H9 (cell line): ENCODE measurements at regions not wholly inside any gene's neighbourhood (a gene's known extent, or its start where the extent isn't known, plus 50 kb on each side); places are given as distances from the start of the nearest gene placed in this dataset.
A peak's percentile ranks its signal among the peaks of the same experiment; 100 is the strongest.

Experiments
- DNase-seq: peaks from one replicate; pipeline ENCODE4 v3.0.0-alpha.2; 2017
- H2AFZ ChIP-seq: one replicate; pipeline ENCODE4 v1.6.1; 2013; ENCODE audit warnings: mild to moderate bottlenecking, low read length, control low read depth, moderate library complexity
- H2AK5ac ChIP-seq: 2 replicates; pipeline ENCODE4 v1.6.1; 2013; ENCODE audit warnings: low read length, control low read depth, mixed read lengths; ENCODE audit not compliant: insufficient read length
- H2BK120ac ChIP-seq: one replicate; pipeline ENCODE4 v1.6.1; 2013; ENCODE audit warnings: low read depth, mild to moderate bottlenecking, low read length, control low read depth, inconsistent platforms; ENCODE audit not compliant: poor library complexity, severe bottlenecking
- H2BK12ac ChIP-seq: 2 replicates; pipeline ENCODE4 v1.6.1; 2013; ENCODE audit warnings: low read length, control low read depth, mixed read lengths, low read depth; ENCODE audit not compliant: insufficient read length
- H2BK15ac ChIP-seq: 2 replicates; pipeline ENCODE4 v1.6.1; 2013; ENCODE audit warnings: low read depth, low read length, control low read depth
- H2BK20ac ChIP-seq: one replicate; pipeline ENCODE4 v1.6.1; 2013; ENCODE audit warnings: low read depth, mild to moderate bottlenecking, low read length, control low read depth, inconsistent platforms; ENCODE audit not compliant: poor library complexity, severe bottlenecking
- H2BK5ac ChIP-seq: 2 replicates; pipeline ENCODE4 v1.6.1; 2013; ENCODE audit warnings: low read length, control low read depth, mixed read lengths; ENCODE audit not compliant: insufficient read length
- H3K14ac ChIP-seq: 2 replicates; pipeline ENCODE4 v1.6.1; 2013; ENCODE audit warnings: low read length, control low read depth; ENCODE audit not compliant: insufficient read depth
- H3K18ac ChIP-seq: 2 replicates; pipeline ENCODE4 v1.6.1; 2013; ENCODE audit warnings: low read depth, mild to moderate bottlenecking, mixed read lengths, low read length, control low read depth; ENCODE audit not compliant: insufficient read length
- H3K23ac ChIP-seq: 2 replicates; pipeline ENCODE4 v1.6.1; 2013; ENCODE audit warnings: low read length, control low read depth, mixed read lengths, low read depth; ENCODE audit not compliant: insufficient read length
- H3K23me2 ChIP-seq: 2 replicates; pipeline ENCODE4 v1.6.1; 2013; ENCODE audit warnings: low read depth, mild to moderate bottlenecking, mixed read lengths, low read length, control low read depth; ENCODE audit not compliant: insufficient read length, poor library complexity, severe bottlenecking
- H3K27ac ChIP-seq: 2 replicates; pipeline ENCODE4 v1.5.1; 2013; ENCODE audit warnings: low read length, control low read depth, mixed read lengths, low read depth; ENCODE audit not compliant: insufficient read length
- H3K27me3 ChIP-seq: 2 replicates; pipeline ENCODE4 v1.6.1; 2013; ENCODE audit warnings: low read length, control low read depth, inconsistent platforms; ENCODE audit not compliant: insufficient read depth
- H3K4ac ChIP-seq: 2 replicates; pipeline ENCODE4 v1.6.1; 2013; ENCODE audit warnings: low read depth, mild to moderate bottlenecking, control low read depth, inconsistent platforms, low read length, moderate library complexity
- H3K4me1 ChIP-seq: 2 replicates; pipeline ENCODE4 v1.6.1; 2013; ENCODE audit warnings: low read length, control low read depth, inconsistent platforms; ENCODE audit not compliant: insufficient read depth
- H3K4me2 ChIP-seq: 2 replicates; pipeline ENCODE4 v1.6.1; 2013; ENCODE audit warnings: low read length, control low read depth, mixed read lengths; ENCODE audit not compliant: insufficient read length, insufficient read depth
- H3K56ac ChIP-seq: 2 replicates; pipeline ENCODE4 v1.6.1; 2013; ENCODE audit warnings: low read depth, mild to moderate bottlenecking, mixed read lengths, low read length, control low read depth; ENCODE audit not compliant: insufficient read length
- H3K79me1 ChIP-seq: 2 replicates; pipeline ENCODE4 v1.6.1; 2013; ENCODE audit warnings: low read depth, mild to moderate bottlenecking, moderate library complexity, low read length, control low read depth, inconsistent platforms; ENCODE audit not compliant: insufficient read depth, poor library complexity, severe bottlenecking
- H3K79me2 ChIP-seq: 2 replicates; pipeline ENCODE4 v1.6.1; 2013; ENCODE audit warnings: low read length, control low read depth, inconsistent platforms; ENCODE audit not compliant: insufficient read depth
- H3K9ac ChIP-seq: 2 replicates; pipeline ENCODE4 v1.6.1; 2013; ENCODE audit warnings: low read length, control low read depth, mixed read lengths; ENCODE audit not compliant: insufficient read length; ENCODE audit errors: extremely low read depth
- H3K9me3 ChIP-seq: one replicate; pipeline ENCODE4 v1.6.1; 2013; ENCODE audit warnings: low read depth, low read length, inconsistent platforms; ENCODE audit not compliant: control insufficient read depth
- H3T11ph ChIP-seq: one replicate; pipeline ENCODE4 v1.6.1; 2013; ENCODE audit warnings: mild to moderate bottlenecking, low read length, control low read depth, inconsistent platforms
- H4K20me1 ChIP-seq: one replicate; pipeline ENCODE4 v1.6.1; 2013; ENCODE audit not compliant: control insufficient read depth, insufficient read length, insufficient read depth
- H4K5ac ChIP-seq: 2 replicates; pipeline ENCODE4 v1.6.1; 2013; ENCODE audit warnings: low read depth, mild to moderate bottlenecking, mixed read lengths, low read length, control low read depth; ENCODE audit not compliant: insufficient read length
- H4K8ac ChIP-seq: replicated peaks from 2 replicates; pipeline ENCODE4 v1.6.1; 2013; ENCODE audit warnings: low read length, control low read depth, mixed read lengths, low read depth; ENCODE audit not compliant: insufficient read length
- H4K91ac ChIP-seq: 2 replicates; pipeline ENCODE4 v1.6.1; 2013; ENCODE audit warnings: low read depth, mild to moderate bottlenecking, moderate library complexity, mixed read lengths, low read length, control low read depth; ENCODE audit not compliant: insufficient read length
- H3K27ac Mint-ChIP-seq, 3 experiments: 2 replicates in 2 of 3; 3 replicates in 1 of 3; pipeline ENCODE4 v1.8.0; 2020 to 2021; ENCODE audit warnings: mixed read lengths in 3 of 3, mild to moderate bottlenecking in 1 of 3, moderate library complexity in 1 of 3
- H3K27me3 Mint-ChIP-seq: 2 replicates; pipeline ENCODE4 v1.8.0; 2021; ENCODE audit warnings: low read depth, mild to moderate bottlenecking, moderate library complexity, mixed read lengths
- H3K36me3 Mint-ChIP-seq, 3 experiments: 2 replicates in 2 of 3; 3 replicates in 1 of 3; pipeline ENCODE4 v1.8.0; 2020 to 2021; ENCODE audit warnings: low read depth in 3 of 3, mixed read lengths in 3 of 3; ENCODE audit not compliant: insufficient read depth in 1 of 3
- H3K4me1 Mint-ChIP-seq, 2 experiments: 2 replicates each; pipeline ENCODE4 v1.8.0; 2020; ENCODE audit warnings: mixed read lengths in 2 of 2
- H3K4me3 Mint-ChIP-seq, 2 experiments: 2 replicates in 1 of 2; 3 replicates in 1 of 2; pipeline ENCODE4 v1.8.0; 2020 to 2021; ENCODE audit warnings: mild to moderate bottlenecking in 2 of 2, mixed read lengths in 2 of 2, moderate library complexity in 1 of 2
- H3K9me3 Mint-ChIP-seq, 2 experiments: 2 replicates in 1 of 2; 3 replicates in 1 of 2; pipeline ENCODE4 v1.8.0; 2020; ENCODE audit warnings: mild to moderate bottlenecking in 2 of 2, mixed read lengths in 2 of 2, moderate library complexity in 1 of 2
- whole genome bisulfite sequencing: extraction: QIAGEN DNeasy Blood & Tissue Kit; methylation state at CpG from one replicate; pipeline ENCODE4 v1.1.7; 2013; ENCODE audit warnings: missing lambda C conversion rate, low lambda C conversion rate, mixed read lengths; ENCODE audit not compliant: insufficient read length; ENCODE audit errors: extremely low coverage; 5-methylcytosine and 5-hydroxymethylcytosine counted together
- TF ChIP-seq, protein P1 (sequence below): fragments of 200-600 bp; sonication (generic); conservative IDR thresholded peaks from 3 replicates; pipeline ENCODE4 v1.8.0; 2021; ENCODE audit warnings: antibody characterized with exemption, mild to moderate bottlenecking

DNA sequence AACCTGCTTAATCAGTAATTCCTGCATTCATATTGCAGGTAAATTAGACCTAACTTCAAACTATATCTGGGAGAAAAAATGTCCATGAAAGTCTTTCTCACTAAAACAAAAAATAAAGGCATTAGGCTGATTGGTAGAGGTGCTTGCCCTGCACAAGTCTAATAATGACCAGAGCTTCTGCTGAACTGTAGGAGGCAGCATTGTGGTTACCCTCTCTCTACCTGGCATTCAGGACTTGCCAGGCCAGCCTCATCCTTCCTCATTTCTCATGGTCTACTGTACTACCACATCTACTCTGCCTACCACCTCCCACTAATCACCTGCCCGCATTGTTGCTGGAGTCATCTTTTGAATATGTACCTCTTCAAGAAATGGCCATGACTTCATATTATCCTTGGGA, 60.8 kb upstream of the KRTAP11-1 start:
- Mint-ChIP-seq H3K27ac (no peak overlapping the region), H3K27me3 (no peaks in the 10 kb centered on the region), H3K4me1 (no peaks in the 10 kb centered on the region), H3K9me3 (no peaks in the 10 kb centered on the region), H3K4me3 (no peak overlapping the region), H3K36me3 (no peaks in the 10 kb centered on the region)
- DNase-seq: no peak
- Histone ChIP-seq H4K8ac (no peak overlapping the region), H4K91ac (no peak overlapping the region), H2BK12ac (no peak overlapping the region), H3K27ac (no peak overlapping the region), H2AK5ac (no peak overlapping the region), H3K23ac (no peak overlapping the region), H3K4ac (no peak overlapping the region), H4K20me1 (no peaks in the 10 kb centered on the region), H2BK5ac (no peak overlapping the region), H3K18ac (no peak overlapping the region), H3K23me2 (no peaks in the 10 kb centered on the region), H2BK15ac (no peak overlapping the region), H3K56ac (no peak overlapping the region), H3K27me3 (no peaks in the 10 kb centered on the region), H3K9ac (no peak overlapping the region), H4K5ac (no peak overlapping the region), H3K79me1 (no peaks in the 10 kb centered on the region), H3K14ac (no peak overlapping the region), H3T11ph (no peak overlapping the region), H3K9me3 (no peaks in the 10 kb centered on the region), H2AFZ (no peak overlapping the region), H3K4me2 (no peak overlapping the region), H2BK20ac (no peak overlapping the region), H2BK120ac (no peak overlapping the region), H3K79me2 (no peaks in the 10 kb centered on the region), H3K4me1 (no peaks in the 10 kb centered on the region)
- WGBS: no CpG with 5 or more reads among the region's 1 CpG
- TF ChIP-seq, protein P1, sequence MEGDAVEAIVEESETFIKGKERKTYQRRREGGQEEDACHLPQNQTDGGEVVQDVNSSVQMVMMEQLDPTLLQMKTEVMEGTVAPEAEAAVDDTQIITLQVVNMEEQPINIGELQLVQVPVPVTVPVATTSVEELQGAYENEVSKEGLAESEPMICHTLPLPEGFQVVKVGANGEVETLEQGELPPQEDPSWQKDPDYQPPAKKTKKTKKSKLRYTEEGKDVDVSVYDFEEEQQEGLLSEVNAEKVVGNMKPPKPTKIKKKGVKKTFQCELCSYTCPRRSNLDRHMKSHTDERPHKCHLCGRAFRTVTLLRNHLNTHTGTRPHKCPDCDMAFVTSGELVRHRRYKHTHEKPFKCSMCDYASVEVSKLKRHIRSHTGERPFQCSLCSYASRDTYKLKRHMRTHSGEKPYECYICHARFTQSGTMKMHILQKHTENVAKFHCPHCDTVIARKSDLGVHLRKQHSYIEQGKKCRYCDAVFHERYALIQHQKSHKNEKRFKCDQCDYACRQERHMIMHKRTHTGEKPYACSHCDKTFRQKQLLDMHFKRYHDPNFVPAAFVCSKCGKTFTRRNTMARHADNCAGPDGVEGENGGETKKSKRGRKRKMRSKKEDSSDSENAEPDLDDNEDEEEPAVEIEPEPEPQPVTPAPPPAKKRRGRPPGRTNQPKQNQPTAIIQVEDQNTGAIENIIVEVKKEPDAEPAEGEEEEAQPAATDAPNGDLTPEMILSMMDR: peak; percentile 32; the same call in 2 of the 3 replicates
